Motor neuron (in vitro differentiated cells): ENCODE measurements at regions not wholly inside any gene's neighbourhood (a gene's known extent, or its start where the extent isn't known, plus 50 kb on each side); places are given as distances from the start of the nearest gene placed in this dataset.

ENCODE experiments used
- ATAC-seq, 8 experiments: fragments of 200-7000 bp; cut with Tn5 transposase; replicated peaks in 6 of 8; 2 replicates each; pipeline ENCODE4 v1.8.0; 2021; ENCODE audit warnings: mild to moderate bottlenecking in 8 of 8, moderate library complexity in 8 of 8
- H3K27ac ChIP-seq, 2 donors: fragments of 250-450 bp; sonication (Bioruptor Pico); 2 replicates each; pipeline ENCODE4 v1.9.0; 2021; ENCODE audit warnings: antibody characterized with exemption in 2 of 2, mild to moderate bottlenecking in 2 of 2, moderate library complexity in 1 of 2
- H3K4me1 ChIP-seq, 2 donors: fragments of 250-450 bp; sonication (Bioruptor Pico); replicated peaks in 1 of 2; 2 replicates each; pipeline ENCODE4 v1.6.1; 2021; ENCODE audit warnings: antibody characterized with exemption in 2 of 2, mild to moderate bottlenecking in 2 of 2, moderate library complexity in 1 of 2
- H3K4me3 ChIP-seq, 5 donors: fragments of 250-450 bp; sonication (Bioruptor Pico); 2 replicates each; pipeline ENCODE4 v1.9.0; 2021; ENCODE audit warnings: antibody characterized with exemption in 5 of 5, mild to moderate bottlenecking in 5 of 5, moderate library complexity in 4 of 5
- WGBS, 10 experiments: fragments of 450-650 bp; shearing (Covaris generic); methylation state at CpG; one replicate each; pipeline ENCODE4 v1.0.0; 2022; 5-methylcytosine and 5-hydroxymethylcytosine counted together
- in situ Hi-C, 9 experiments: fragments of 400-800 bp; cut with MboI; loops; one replicate each; pipeline ENCODE4 v1.15.0; 2021; ENCODE audit warnings: low sequenced_read_pairs in 9 of 9, low pct_unique_long_range_greater_than_20kb in 2 of 9; ENCODE audit not compliant: unreplicated experiment in 9 of 9

DNA sequence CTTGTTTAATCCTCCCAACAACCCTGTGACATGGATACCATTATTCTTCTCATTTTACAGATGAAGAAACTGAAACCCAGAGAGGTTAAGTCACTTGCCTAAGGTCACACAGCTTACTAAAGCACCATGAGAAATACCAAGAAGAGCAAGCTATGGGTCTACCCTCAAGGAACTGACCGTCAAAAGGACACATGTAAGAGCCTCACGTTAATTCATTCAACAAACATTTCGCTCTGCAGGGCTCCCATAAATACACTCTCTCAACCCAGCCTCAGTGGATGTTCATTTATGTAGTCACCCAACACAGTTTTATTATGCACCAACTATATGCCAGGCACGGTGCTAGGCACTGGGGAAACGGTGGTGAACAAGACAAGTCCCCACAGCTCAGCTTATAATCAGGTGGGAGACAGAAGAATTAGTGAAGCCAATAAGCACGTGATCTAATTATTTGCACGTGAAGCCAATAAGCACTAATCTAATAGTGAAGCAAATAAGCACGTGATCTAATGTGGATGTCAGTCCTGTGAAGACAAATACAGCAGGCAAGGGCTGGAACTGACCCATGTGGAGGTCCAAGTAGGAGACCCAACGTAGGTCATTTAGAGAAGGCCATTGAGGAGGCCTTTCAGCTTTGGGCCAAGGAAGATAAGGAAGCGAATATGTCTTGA, 52.1 kb upstream of the ZBTB40 start:
- ATAC-seq, result no peak
- H3K4me1 ChIP-seq, result peaks cover 0 to 4% of the 10 kb centered on the region in 2 donors
- H3K4me3 ChIP-seq, result no peak overlapping the region
- H3K27ac ChIP-seq, result no peak overlapping the region
- in situ Hi-C loops, result loop anchor here in 2 of 9 experiments (25.0 kb wide), 1 partner anchor 238 kb away; the partner anchor contains the start of genes C1QA (in 2 of the 2) and C1QC (in 2 of the 2)
- WGBS, 10 experiments, result 43 to 100% (median 85%) methylated on average over 1 to 10 of the region's 10 CpGs; no CpG with 5 or more reads in 1 of the 10 experiments
